DOHH2 (cell line): ENCODE measurements at regions not wholly inside any gene's neighbourhood (a gene's known extent, or its start where the extent isn't known, plus 50 kb on each side); places are given as distances from the start of the nearest gene placed in this dataset.

Experiments
- CTCF ChIP-seq: fragments of 200-600 bp; sonication (generic); IDR thresholded peaks from one replicate; pipeline ENCODE4 v1.5.1; 2014; ENCODE audit warnings: antibody characterized with exemption, mild to moderate bottlenecking, low read depth, low read length; ENCODE audit not compliant: poor library complexity, severe bottlenecking
- EZH2phosphoT487 ChIP-seq: fragments of 200-600 bp; sonication (generic); IDR thresholded peaks from 2 replicates; pipeline ENCODE4 v1.6.1; 2017; ENCODE audit warnings: borderline replicate concordance, mild to moderate bottlenecking, antibody characterized with exemption, low read length, moderate library complexity, mixed read lengths

GRCh38 chr1:198864695-198865094 lies 225.9 kb downstream of the PTPRC start:
- TF ChIP-seq EZH2phosphoT487 (no peak), CTCF (no peak)
